ENCODE measurements at regions not wholly inside any gene's neighbourhood (a gene's known extent, or its start where the extent isn't known, plus 50 kb on each side); places are given as distances from the start of the nearest gene placed in this dataset.

- Histone ChIP-seq H3K36me3 (no peaks in the 10 kb centered on the region), H3K9me3 (replicated peaks) (peaks cover 27% of the 10 kb centered on the region), H3K27ac (replicated peaks) (no peak overlapping the region), H3K4me1 (no peaks in the 10 kb centered on the region), H3K4me3 (no peak overlapping the region), H3K27me3 (ENCODE audit: low read depth) (peaks cover 39% of the 10 kb centered on the region)
- intact Hi-C loops (cut with micrococcal nuclease) = no loop called here
- no peak for DNase-seq
- no peak for TF ChIP-seq CTCF (IDR thresholded peaks at IDR 0.05; ENCODE audit: borderline replicate concordance)
Measured at GRCh38 chr16:24478401-24478800, 61.0 kb upstream of the RBBP6 start.

GRCh38 chr16:24482681-24483202 lies 56.6 kb upstream of the RBBP6 start:
- no peaks in the 10 kb centered on the region for H3K36me3 ChIP-seq
- TF ChIP-seq CTCF (IDR thresholded peaks at IDR 0.05; ENCODE audit: borderline replicate concordance) = no peak
- intact Hi-C loops (cut with micrococcal nuclease) = no loop called here
- H3K27ac ChIP-seq (replicated peaks) = no peak overlapping the region
- H3K9me3 ChIP-seq (replicated peaks) = peaks cover 14% of the 10 kb centered on the region
- H3K4me3 ChIP-seq = no peak overlapping the region
- H3K27me3 ChIP-seq (ENCODE audit: low read depth) = peaks cover 30% of the 10 kb centered on the region
- no peaks in the 10 kb centered on the region for H3K4me1 ChIP-seq
- DNase-seq = no peak

- H3K9me3 ChIP-seq (replicated peaks) = peaks cover 25% of the 10 kb centered on the region
- intact Hi-C loops (cut with micrococcal nuclease) = no loop called here
- H3K4me1 ChIP-seq = no peaks in the 10 kb centered on the region
- no peak for TF ChIP-seq CTCF (IDR thresholded peaks at IDR 0.05; ENCODE audit: borderline replicate concordance)
- no peak overlapping the region for H3K27ac ChIP-seq (replicated peaks)
- H3K36me3 ChIP-seq = no peaks in the 10 kb centered on the region
- no peak overlapping the region for H3K4me3 ChIP-seq
- H3K27me3 ChIP-seq (ENCODE audit: low read depth) = peaks cover 41% of the 10 kb centered on the region
- DNase-seq = no peak
Measured at GRCh38 chr16:24488045-24488444, 51.3 kb upstream of the RBBP6 start.

Data from left ventricle myocardium inferior (tissue), 1 donor.